Cardiac muscle cell (in vitro differentiated cells and primary cell): ENCODE measurements at regions not wholly inside any gene's neighbourhood (a gene's known extent, or its start where the extent isn't known, plus 50 kb on each side); places are given as distances from the start of the nearest gene placed in this dataset.
A peak's percentile ranks its signal among the peaks of the same experiment; 100 is the strongest.
"Not testable (repeated sequence)": the region's sequence is repeated elsewhere in the genome, so short reads cannot be mapped to it uniquely, and the experiment has no call there.

ENCODE experiments used
- DNase-seq, 2 donors: peaks; one replicate each; pipeline versions ENCODE4 v3.0.0 to v3.0.0-alpha.2; 2010 to 2017; ENCODE audit warnings: low read depth in 1 of 2, low spot score in 1 of 2
- H3K27ac ChIP-seq: fragments of 200-600 bp; sonication (generic); 2 replicates; pipeline ENCODE4 v1.5.1; 2016
- H3K27me3 ChIP-seq: fragments of 200-600 bp; sonication (generic); 2 replicates; pipeline ENCODE4 v1.6.0; 2016; ENCODE audit warnings: control low read depth
- H3K36me3 ChIP-seq: fragments of 200-600 bp; sonication (generic); 2 replicates; pipeline ENCODE4 v1.5.1; 2016; ENCODE audit warnings: control low read depth
- H3K4me1 ChIP-seq: fragments of 200-600 bp; sonication (generic); 2 replicates; pipeline ENCODE4 v1.8.1; 2017; ENCODE audit warnings: low read depth, mild to moderate bottlenecking, mixed run types
- H3K4me3 ChIP-seq: fragments of 200-600 bp; sonication (generic); 2 replicates; pipeline ENCODE4 v1.5.1; 2016; ENCODE audit warnings: mild to moderate bottlenecking
- H3K9me3 ChIP-seq: fragments of 200-600 bp; sonication (generic); 2 replicates; pipeline ENCODE4 v1.5.1; 2017; ENCODE audit warnings: low read depth, mild to moderate bottlenecking, control low read depth
- CTCF ChIP-seq: IDR thresholded peaks from 2 replicates; pipeline ENCODE4 v1.5.1; 2012; ENCODE audit warnings: low read depth, mild to moderate bottlenecking, low read length

GRCh38 chr9:82487935-82488312 is 499.4 kb downstream of the SPATA31D1 start:
- H3K4me1 ChIP-seq: no peaks in the 10 kb centered on the region
- no peak for TF ChIP-seq CTCF
- no peak overlapping the region for H3K27ac ChIP-seq
- no peaks in the 10 kb centered on the region for H3K36me3 ChIP-seq
- H3K27me3 ChIP-seq: peaks cover 44% of the 10 kb centered on the region
- H3K9me3 ChIP-seq: no peaks in the 10 kb centered on the region
- H3K4me3 ChIP-seq: no peak overlapping the region
- no peak for DNase-seq

- H3K27ac ChIP-seq: no peak overlapping the region
- no peaks in the 10 kb centered on the region for H3K36me3 ChIP-seq
- peaks cover 39% of the 10 kb centered on the region for H3K27me3 ChIP-seq
- TF ChIP-seq CTCF: no peak
- H3K4me3 ChIP-seq: no peak overlapping the region
- no peaks in the 10 kb centered on the region for H3K9me3 ChIP-seq
- peak in 1 of 2 donors; percentile 87 for DNase-seq
- H3K4me1 ChIP-seq: no peaks in the 10 kb centered on the region
These were observed 500.0 kb downstream of the SPATA31D1 start for GRCh38 chr9:82488313-82489200.

- H3K27ac ChIP-seq: no peak overlapping the region
- no peaks in the 10 kb centered on the region for H3K36me3 ChIP-seq
- no peak for TF ChIP-seq CTCF
- H3K27me3 ChIP-seq: peaks cover 33% of the 10 kb centered on the region
- H3K4me1 ChIP-seq: no peaks in the 10 kb centered on the region
- no peak overlapping the region for H3K4me3 ChIP-seq
- H3K9me3 ChIP-seq: no peaks in the 10 kb centered on the region
- DNase-seq: peak in 1 of 2 donors; percentile 32
These were observed 500.7 kb downstream of the SPATA31D1 start for GRCh38 chr9:82489201-82489821.

GRCh38 chr9:82490019-82490499 is 501.5 kb downstream of the SPATA31D1 start:
- TF ChIP-seq CTCF: no peak
- DNase-seq: peak in 1 of 2 donors; percentile 35

GRCh38 chr9:82490821-82491220 is 502.2 kb downstream of the SPATA31D1 start:
- not testable (repeated sequence) for H3K4me1 ChIP-seq, H3K9me3 ChIP-seq, DNase-seq, H3K27ac ChIP-seq, H3K4me3 ChIP-seq, H3K36me3 ChIP-seq
- H3K27me3 ChIP-seq: peaks cover 22% of the 10 kb centered on the region

More at GRCh38 chr9:82490019-82490499, 501.5 kb downstream of the SPATA31D1 start:
- Histone ChIP-seq H3K4me1 (no peaks in the 10 kb centered on the region), H3K27me3 (peaks cover 26% of the 10 kb centered on the region), H3K4me3 (no peak overlapping the region), H3K36me3 (no peaks in the 10 kb centered on the region), H3K9me3 (no peaks in the 10 kb centered on the region), H3K27ac (no peak overlapping the region)

GRCh38 chr9:82491604-82492003 is 503.0 kb downstream of the SPATA31D1 start:
- TF ChIP-seq CTCF: no peak
- Histone ChIP-seq H3K9me3 (no peaks in the 10 kb centered on the region), H3K4me3 (no peak overlapping the region)

More at GRCh38 chr9:82491604-82492003, 503.0 kb downstream of the SPATA31D1 start:
- no peak for DNase-seq
- Histone ChIP-seq H3K27ac (no peak overlapping the region), H3K4me1 (no peaks in the 10 kb centered on the region), H3K27me3 (peaks cover 19% of the 10 kb centered on the region), H3K36me3 (no peaks in the 10 kb centered on the region)
